NOMO-1 (cell line): ENCODE measurements at regions not wholly inside any gene's neighbourhood (a gene's known extent, or its start where the extent isn't known, plus 50 kb on each side); places are given as distances from the start of the nearest gene placed in this dataset.

Experiments
- DNase-seq, 2 experiments: peaks; one replicate each; lab custom pipeline; 2025; ENCODE audit not compliant: unreplicated experiment in 2 of 2; lab: John Stamatoyannopoulos, UW

DNA sequence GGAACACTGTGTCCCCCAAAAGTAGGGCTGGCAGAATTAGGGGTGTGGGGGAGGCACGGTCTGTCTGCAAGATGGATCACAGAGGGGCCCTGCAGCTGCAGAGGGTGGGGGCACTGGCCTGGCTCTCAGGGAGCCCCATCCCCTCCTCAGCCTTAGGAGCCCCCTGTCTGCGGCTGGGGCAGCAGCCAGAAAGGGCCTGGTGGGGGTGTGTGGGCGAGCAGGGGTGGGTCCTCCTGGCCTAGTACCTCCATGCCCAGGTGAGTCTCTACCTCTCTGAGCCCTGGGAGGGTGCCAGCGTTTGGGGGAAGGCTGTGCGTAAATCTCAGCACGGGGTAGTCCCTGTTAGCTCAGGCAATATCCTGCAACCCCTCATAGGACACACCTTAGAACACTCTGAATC is 280.5 kb upstream of the PPP2R2D start:
- DNase-seq: no peak

- DNase-seq: no peak
Measured at GRCh38 chr10:131620904-131621303, 279.9 kb upstream of the PPP2R2D start.

DNA sequence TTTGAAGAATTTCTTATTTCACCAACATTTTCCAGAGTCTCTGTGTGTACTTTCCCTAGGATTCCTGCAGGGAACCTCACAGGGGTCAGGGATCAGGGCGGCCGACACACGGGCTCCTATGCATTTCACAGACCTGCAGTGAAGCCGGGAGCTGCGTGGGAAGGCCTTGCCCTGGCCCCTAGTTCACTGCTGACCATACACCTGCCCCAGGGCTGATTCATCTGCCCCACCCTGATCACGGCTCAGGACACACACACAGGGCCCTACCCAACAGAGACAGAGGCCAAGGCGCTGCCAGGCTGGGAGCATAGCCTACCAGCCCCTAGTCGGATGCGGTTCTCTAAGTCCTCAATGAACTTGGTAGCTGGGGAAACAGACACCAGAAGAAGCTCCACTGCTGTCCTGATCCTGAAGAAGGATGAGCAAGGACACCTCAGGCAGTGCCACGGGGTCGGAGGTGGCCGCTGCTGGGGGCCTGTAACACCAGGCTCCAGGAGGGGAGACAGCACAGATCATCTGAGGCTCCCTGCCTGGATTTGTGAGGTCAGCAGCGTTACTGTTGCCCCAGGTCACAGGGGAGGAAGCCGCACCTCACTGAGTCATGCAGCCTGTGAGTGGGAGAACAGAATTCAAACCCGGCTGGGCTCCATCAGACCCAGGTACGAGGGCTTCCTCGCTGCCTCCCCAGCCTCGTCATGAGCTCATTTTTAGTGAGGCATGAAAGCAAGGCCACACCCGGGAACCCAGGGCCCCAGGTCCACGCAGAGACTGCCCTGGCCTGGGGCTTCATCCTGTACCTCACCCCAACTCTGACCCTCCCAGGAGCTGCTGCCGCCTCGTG is 278.8 kb upstream of the PPP2R2D start:
- no peak for DNase-seq

GRCh38 chr10:131625041-131625440 is 275.8 kb upstream of the PPP2R2D start:
- DNase-seq: no peak

DNA sequence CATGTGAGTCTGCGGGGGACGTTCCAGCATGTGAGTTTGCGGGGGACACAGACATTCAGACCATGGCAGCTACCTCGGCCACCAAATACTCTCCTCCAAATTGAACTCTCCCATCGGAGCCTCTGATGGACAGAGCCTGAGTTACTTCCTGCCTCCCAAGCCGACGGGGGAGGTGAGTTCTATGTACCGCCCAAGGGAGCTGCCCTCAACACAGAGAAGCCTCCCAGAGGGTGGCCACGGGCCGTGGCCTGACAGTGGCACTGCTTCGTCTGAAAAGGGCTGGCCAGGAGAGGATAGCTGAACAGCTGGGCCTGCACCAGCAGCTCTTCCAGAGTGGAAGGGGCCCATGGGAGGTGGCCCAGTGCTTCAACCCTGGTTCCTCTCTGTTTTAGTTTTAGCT is 274.5 kb upstream of the PPP2R2D start:
- DNase-seq: no peak

- DNase-seq: no peak
Measured at GRCh38 chr10:131629026-131629770, 271.6 kb upstream of the PPP2R2D start.

- no peak for DNase-seq
Measured at GRCh38 chr10:131630772-131631258, 270.0 kb upstream of the PPP2R2D start.

DNA sequence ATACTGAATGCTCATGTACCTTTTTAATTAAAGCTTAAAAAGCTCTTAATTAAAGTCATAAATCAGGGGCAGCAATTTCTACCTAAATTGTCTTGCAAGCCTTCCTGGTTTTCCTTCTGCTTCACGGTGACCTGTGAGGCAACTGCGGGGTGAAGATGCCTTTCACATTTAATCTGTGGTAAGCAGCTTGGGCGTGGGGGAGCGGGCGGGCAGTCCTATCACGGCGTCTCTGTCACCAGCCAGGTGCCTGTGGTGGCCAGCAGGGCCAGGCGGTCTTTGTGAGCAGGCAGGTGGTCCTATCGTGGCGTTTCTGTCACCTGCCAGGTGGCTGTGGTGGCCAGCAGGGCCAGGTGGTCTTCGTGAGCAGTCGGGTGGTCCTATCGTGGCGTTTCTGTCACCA is 269.2 kb upstream of the PPP2R2D start:
- no peak for DNase-seq

DNA sequence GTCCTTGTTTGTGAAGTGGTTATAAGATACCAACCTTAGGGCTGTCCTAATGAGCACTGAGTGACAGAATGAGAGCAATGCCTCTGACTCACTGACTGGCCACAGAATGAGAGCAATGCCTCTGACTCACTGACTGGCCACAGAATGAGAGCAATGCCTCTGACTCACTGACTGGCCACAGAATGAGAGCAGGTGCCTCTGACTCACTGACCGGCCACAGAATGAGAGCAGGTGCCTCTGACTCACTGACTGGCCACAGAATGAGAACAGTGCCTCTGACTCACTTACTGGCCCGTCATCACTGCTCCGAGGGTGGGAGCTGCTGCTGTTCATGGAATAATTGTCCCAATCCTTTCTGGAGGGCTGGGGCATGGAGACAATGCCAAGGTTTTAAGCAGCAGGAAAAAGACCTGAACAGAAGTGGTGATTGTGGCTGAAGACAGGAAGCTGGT is 265.2 kb upstream of the PPP2R2D start:
- no peak for DNase-seq

DNA sequence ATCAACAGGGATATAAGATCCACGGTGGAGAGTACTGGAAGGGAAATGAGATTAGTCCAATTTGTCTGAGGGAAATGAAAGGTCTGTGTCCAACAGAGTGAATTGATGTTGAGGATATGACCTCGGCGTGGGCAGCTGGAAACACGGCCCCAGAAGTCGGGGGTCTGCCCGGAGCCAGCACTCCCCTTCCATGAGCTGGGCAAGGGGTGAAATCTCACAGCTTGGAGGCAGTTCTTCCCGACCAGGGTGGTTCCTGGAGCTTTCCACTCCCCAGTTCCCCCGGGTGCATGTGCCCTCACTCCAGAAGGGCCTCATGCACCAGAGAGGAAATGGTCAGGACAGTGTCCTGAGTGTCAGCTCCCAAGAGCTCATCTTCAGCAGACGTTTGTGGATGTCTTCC is 264.7 kb upstream of the PPP2R2D start:
- no peak for DNase-seq

DNA sequence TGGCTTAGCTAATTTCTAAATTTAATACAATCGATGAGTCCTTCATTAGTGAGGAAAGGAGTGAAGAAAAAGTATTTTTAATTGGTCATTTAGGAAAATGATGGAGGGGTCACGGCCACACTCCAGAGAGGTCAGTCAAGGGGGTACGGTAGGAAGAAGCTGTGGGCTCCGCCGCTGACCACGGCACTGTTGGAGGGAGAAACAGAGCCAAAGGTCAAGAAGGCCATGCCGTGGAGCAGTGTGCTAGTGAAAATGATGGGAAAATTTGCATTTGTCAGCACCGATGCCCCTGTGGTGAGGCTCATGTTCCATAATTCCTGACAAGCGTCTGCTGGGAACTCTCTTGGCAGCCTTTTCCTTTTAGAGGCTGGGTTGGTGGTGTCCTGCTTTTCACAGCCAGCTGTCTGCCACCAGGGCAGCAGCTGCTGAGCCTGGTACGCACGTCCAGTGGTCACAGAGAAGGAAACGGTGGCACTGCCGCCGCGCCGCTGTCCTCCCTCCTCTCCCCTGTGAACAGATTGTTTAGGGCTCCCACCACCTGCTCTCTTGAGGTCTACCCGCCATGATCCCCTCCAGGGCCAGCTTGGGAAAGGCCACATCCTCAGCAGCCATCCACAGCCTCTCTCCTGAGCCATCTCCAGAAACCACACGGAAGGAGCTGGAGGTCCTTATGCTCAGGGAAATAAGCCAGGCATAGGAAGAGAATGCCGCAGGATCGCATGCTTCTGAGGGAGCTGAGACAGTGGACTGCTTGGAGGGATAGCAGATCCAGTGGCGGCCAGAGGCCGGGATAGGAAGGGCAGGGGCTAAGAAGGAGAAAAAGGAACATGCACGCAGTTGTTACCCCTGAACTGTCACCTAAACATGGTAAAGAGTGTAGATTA is 263.7 kb upstream of the PPP2R2D start:
- no peak for DNase-seq

GRCh38 chr10:131638049-131638879 is 262.5 kb upstream of the PPP2R2D start:
- no peak for DNase-seq

- no peak for DNase-seq
Measured at GRCh38 chr10:131638880-131639278, 261.9 kb upstream of the PPP2R2D start.

DNA sequence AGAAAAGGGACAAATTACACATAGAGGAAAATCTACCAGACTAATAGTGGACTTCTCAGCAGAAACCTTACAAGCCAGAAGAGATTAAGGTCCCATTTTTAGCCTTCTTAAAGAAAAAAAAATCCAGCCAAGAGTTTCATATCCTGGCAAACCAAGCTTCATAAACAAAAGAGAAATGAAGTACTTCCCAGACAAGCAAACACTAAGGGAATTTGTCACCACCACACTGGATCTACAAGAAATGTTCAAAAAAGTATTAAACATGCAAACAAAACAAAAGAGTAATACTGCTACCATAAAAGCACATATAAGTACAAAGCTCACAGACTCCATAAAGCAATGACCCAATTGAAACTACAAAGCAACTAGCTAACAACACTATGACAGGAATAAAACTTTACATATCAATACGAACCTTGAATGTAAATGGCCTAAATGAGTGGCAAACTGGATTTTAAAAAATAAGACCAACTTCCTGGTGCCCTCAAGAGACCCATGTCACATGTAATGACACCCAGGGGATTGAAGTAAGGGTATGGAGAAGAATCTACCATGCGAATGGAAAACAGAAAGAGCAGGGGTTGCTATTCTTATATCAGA is 260.7 kb upstream of the PPP2R2D start:
- DNase-seq: no peak

DNA sequence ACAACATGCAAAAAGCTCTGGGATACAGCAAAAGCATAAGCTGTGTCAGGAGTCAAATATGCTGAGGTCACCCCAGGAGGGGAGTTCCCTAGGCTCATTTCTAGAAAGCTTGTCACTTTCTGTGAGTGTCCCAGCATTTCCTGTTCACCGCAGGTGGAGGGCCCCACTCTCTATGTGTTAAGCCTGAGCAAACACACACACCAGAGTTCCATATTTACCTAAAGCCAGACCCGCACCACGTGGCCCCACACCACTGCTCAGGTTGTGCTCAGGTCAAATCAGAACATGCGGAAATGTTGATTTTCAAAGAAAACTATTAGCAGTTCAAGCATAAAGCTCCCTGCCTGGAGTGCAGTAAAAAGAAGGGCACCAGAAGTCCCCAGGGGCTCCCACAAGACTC is 259.6 kb upstream of the PPP2R2D start:
- no peak for DNase-seq

GRCh38 chr10:131641898-131642297 is 258.9 kb upstream of the PPP2R2D start:
- DNase-seq: no peak

- DNase-seq: no peak
Measured at GRCh38 chr10:131642966-131643365, 257.8 kb upstream of the PPP2R2D start.

DNA sequence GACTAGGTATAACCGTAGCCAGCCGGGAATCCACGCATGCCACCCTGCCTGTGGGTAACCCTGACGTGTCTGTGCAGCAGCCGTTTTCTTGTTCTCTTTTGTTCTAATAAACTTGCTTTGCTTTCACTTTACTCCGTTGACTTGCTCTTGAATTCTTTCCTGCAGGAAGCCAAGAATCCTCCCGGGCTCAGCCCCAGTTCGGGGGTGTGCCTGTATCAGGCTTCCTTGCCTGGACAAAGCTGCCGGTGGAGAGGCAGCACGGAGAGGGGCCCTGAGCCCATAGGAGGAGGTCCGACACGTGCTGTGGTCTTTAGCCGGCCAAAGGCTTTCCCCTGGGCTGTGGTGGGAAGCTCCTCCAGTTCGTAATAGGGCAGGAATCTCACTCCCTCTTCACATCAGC is 256.5 kb upstream of the PPP2R2D start:
- no peak for DNase-seq

- no peak for DNase-seq
Measured at GRCh38 chr10:131644864-131645658, 255.7 kb upstream of the PPP2R2D start.
